ENCODE measurements at regions not wholly inside any gene's neighbourhood (a gene's known extent, or its start where the extent isn't known, plus 50 kb on each side); places are given as distances from the start of the nearest gene placed in this dataset.
"Not testable (repeated sequence)": the region's sequence is repeated elsewhere in the genome, so short reads cannot be mapped to it uniquely, and the experiment has no call there.

- peak in 1 of 58 donors; percentile 14 for DNase-seq
Observed at GRCh38 chr1:229913489-229913888, 153.5 kb upstream of the GALNT2 start.

GRCh38 chr1:229919488-229919887 is 147.6 kb upstream of the GALNT2 start:
- DNase-seq, result not testable (repeated sequence)

- DNase-seq, result no peak
Observed at GRCh38 chr1:229920683-229921082, 146.4 kb upstream of the GALNT2 start.

- no peak for DNase-seq
Observed at GRCh38 chr1:229922249-229922648, 144.8 kb upstream of the GALNT2 start.

- DNase-seq, result no peak
Observed at GRCh38 chr1:229924639-229925038, 142.4 kb upstream of the GALNT2 start.

GRCh38 chr1:229928767-229929166 is 138.3 kb upstream of the GALNT2 start:
- DNase-seq, result no peak

GRCh38 chr1:229931751-229932150 is 135.3 kb upstream of the GALNT2 start:
- DNase-seq, result not testable (repeated sequence)

GRCh38 chr1:229935157-229935556 is 131.9 kb upstream of the GALNT2 start:
- not testable (repeated sequence) for DNase-seq

GRCh38 chr1:229938551-229938950 is 128.5 kb upstream of the GALNT2 start:
- DNase-seq, result no peak

GRCh38 chr1:229940684-229941083 is 126.4 kb upstream of the GALNT2 start:
- DNase-seq, result no peak

GRCh38 chr1:229941160-229941559 is 125.9 kb upstream of the GALNT2 start:
- DNase-seq, result no peak

GRCh38 chr1:229941831-229942230 is 125.2 kb upstream of the GALNT2 start:
- DNase-seq, result no peak

- no peak for DNase-seq
Observed at GRCh38 chr1:229942501-229942900, 124.5 kb upstream of the GALNT2 start.

- no peak for DNase-seq
Observed at GRCh38 chr1:229943148-229943714, 123.8 kb upstream of the GALNT2 start.

GRCh38 chr1:229943988-229944743 is 122.9 kb upstream of the GALNT2 start:
- DNase-seq, result no peak

GRCh38 chr1:229945795-229946194 is 121.2 kb upstream of the GALNT2 start:
- no peak for DNase-seq

- DNase-seq, result no peak
Observed at GRCh38 chr1:229947968-229948367, 119.1 kb upstream of the GALNT2 start.

- DNase-seq, result no peak
Observed at GRCh38 chr1:229948438-229948837, 118.6 kb upstream of the GALNT2 start.

GRCh38 chr1:229949500-229949899 is 117.5 kb upstream of the GALNT2 start:
- DNase-seq, result no peak

- no peak for DNase-seq
Observed at GRCh38 chr1:229950020-229950419, 117.0 kb upstream of the GALNT2 start.

- no peak for DNase-seq
Observed at GRCh38 chr1:229950908-229951307, 116.1 kb upstream of the GALNT2 start.

- DNase-seq, result no peak
Observed at GRCh38 chr1:229951856-229952534, 115.0 kb upstream of the GALNT2 start.
